Adrenal gland (tissue), 9 donors: ENCODE measurements at regions not wholly inside any gene's neighbourhood (a gene's known extent, or its start where the extent isn't known, plus 50 kb on each side); places are given as distances from the start of the nearest gene placed in this dataset.

Source experiments
- DNase-seq, 7 donors: peaks; one replicate each; pipeline ENCODE4 v3.0.0-alpha.2; 2019 to 2020
- H3K27ac ChIP-seq, 5 donors: fragments of 200-600 bp; sonication (generic) in 4 of 5; 1 replicate in 3 of 5; 2 replicates in 2 of 5; pipeline versions ENCODE4 v1.5.1 to v1.8.0; 2016 to 2020; ENCODE audit warnings: mild to moderate bottlenecking in 1 of 5
- H3K27me3 ChIP-seq: fragments of 200-600 bp; 2 replicates; pipeline ENCODE4 v1.8.0; 2021
- H3K36me3 ChIP-seq, 2 donors: fragments of 200-600 bp; replicated peaks in 1 of 2; 1 replicate in 1 of 2; 2 replicates in 1 of 2; pipeline versions ENCODE4 v1.5.1 to v1.8.0; 2018 to 2022
- H3K4me1 ChIP-seq, 2 donors: fragments of 200-600 bp; replicated peaks in 1 of 2; 1 replicate in 1 of 2; 2 replicates in 1 of 2; pipeline versions ENCODE4 v1.5.1 to v1.8.0; 2018 to 2021
- H3K4me3 ChIP-seq, 4 donors: fragments of 200-600 bp; sonication (generic) in 3 of 4; one replicate each; pipeline ENCODE4 v1.5.1; 2016 to 2018
- H3K9me3 ChIP-seq, 3 donors: fragments of 200-600 bp; sonication (generic) in 1 of 3; replicated peaks in 1 of 3; 1 replicate in 2 of 3; 2 replicates in 1 of 3; pipeline versions ENCODE4 v1.5.1 to v1.8.0; 2016 to 2021
- POLR2A ChIP-seq, 2 donors: fragments of 450-650 bp; IDR thresholded peaks; one replicate each; pipeline ENCODE4 v1.6.1; 2017; ENCODE audit warnings: antibody characterized with exemption in 2 of 2, mild to moderate bottlenecking in 2 of 2, moderate library complexity in 1 of 2
- WGBS, 4 donors: extraction: QIAGEN DNeasy Blood & Tissue Kit in 2 of 4; methylation state at CpG; one replicate each; pipeline versions ENCODE4 v1.1.5 to v1.1.7; 2013 to 2017; 5-methylcytosine and 5-hydroxymethylcytosine counted together
- intact Hi-C, 2 donors: fragments of 100-400 bp; cut with DNase I; formaldehyde crosslinking; loops; one replicate each; pipeline versions ENCODE4 v1.14.1 to v1.15.0; 2022 to 2023
- TF ChIP-seq, protein P1 (sequence below), 6 experiments: fragments of 450-650 bp in 4 of 6; fragments of 200-600 bp in 2 of 6; sonication (generic) in 1 of 6; IDR thresholded peaks; 1 replicate in 5 of 6; 2 replicates in 1 of 6; pipeline versions ENCODE4 v1.5.1 to v1.8.0; 2016 to 2021; ENCODE audit warnings: antibody characterized with exemption in 6 of 6, mild to moderate bottlenecking in 2 of 6, moderate library complexity in 1 of 6
- donor health status: healthy with polysubstance abuse.
- donor health status: Bipolar disorder and iron deficiency.
- donor health status: DM: yes; HTN: yes; CAD: no.
- donor health status: DM: no; HTN: no; CAD: no.
- donor health status: DM: no; HTN: no; CAD: no.

DNA sequence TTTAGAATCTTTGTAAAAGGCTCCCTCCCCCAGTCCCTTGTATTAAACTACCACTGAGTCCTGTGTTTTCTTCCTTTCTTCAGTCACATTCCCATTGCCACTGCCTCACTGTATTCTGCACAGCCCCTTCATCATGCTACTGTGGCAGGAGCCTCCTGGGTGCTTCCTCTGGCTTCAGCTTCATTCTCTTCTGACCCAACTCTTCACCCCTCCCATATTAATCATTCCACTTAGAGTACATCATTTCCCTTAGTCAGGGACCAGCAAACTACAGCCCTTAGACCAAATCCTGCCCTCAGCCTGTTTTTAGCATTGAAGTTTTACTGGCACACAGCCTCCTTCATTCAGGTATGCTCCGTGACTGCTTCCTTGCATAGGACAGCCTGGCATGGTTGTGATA is 127.7 kb upstream of the MTNR1B start:
- no peak for DNase-seq
- 87 to 100% (median 94%) methylated on average over 1 of the region's 1 CpG for WGBS, 4 donors
- Histone ChIP-seq H3K4me1 (no peaks in the 10 kb centered on the region), H3K36me3 (no peaks in the 10 kb centered on the region), H3K27me3 (no peaks in the 10 kb centered on the region), H3K4me3 (no peak overlapping the region), H3K9me3 (no peaks in the 10 kb centered on the region), H3K27ac (no peak overlapping the region)
- TF ChIP-seq, protein P1, sequence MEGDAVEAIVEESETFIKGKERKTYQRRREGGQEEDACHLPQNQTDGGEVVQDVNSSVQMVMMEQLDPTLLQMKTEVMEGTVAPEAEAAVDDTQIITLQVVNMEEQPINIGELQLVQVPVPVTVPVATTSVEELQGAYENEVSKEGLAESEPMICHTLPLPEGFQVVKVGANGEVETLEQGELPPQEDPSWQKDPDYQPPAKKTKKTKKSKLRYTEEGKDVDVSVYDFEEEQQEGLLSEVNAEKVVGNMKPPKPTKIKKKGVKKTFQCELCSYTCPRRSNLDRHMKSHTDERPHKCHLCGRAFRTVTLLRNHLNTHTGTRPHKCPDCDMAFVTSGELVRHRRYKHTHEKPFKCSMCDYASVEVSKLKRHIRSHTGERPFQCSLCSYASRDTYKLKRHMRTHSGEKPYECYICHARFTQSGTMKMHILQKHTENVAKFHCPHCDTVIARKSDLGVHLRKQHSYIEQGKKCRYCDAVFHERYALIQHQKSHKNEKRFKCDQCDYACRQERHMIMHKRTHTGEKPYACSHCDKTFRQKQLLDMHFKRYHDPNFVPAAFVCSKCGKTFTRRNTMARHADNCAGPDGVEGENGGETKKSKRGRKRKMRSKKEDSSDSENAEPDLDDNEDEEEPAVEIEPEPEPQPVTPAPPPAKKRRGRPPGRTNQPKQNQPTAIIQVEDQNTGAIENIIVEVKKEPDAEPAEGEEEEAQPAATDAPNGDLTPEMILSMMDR (IDR thresholded peaks at IDR 0.05) = no peak
- no peak for TF ChIP-seq POLR2A (IDR thresholded peaks at IDR 0.05)
- intact Hi-C loops = no loop called here

DNA sequence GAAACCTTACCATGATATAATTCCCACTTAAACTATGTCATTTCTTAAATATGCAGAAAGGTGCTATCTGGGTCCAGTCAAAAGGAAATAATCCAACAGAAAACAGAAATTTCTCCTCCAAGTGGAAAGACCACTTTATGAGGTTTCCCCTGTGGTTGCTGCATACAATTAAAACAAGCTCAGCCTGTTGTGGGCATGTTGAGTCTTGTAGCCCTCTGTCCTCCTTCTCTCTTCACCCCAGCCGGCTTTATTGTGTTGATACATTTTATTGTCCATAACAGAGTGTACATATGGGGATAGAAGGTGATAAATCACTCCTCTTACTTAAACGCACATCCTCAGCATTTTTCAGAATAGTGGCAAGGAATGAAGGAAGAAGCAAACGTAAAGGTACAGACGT is 126.0 kb upstream of the MTNR1B start:
- H3K36me3 ChIP-seq = no peaks in the 10 kb centered on the region
- H3K27me3 ChIP-seq = no peaks in the 10 kb centered on the region

DNA sequence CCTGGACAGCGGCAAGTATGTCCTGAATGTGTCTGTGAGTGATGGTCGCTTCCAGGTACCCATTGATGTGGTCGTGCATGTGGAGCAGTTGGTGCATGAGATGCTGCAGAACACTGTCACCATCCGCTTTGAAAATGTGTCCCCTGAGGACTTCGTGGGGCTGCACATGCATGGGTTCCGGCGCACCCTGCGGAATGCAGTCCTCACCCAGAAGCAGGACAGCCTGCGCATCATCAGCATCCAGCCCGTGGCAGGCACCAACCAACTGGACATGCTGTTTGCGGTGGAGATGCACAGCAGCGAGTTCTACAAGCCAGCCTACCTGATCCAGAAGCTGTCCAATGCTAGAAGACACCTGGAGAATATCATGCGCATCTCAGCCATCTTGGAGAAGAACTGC is 125.3 kb upstream of the MTNR1B start:
- intact Hi-C loops = no loop called here

More for the DNA sequence above, 126.0 kb upstream of the MTNR1B start:
- H3K4me1 ChIP-seq = no peaks in the 10 kb centered on the region
- TF ChIP-seq, protein P1 (IDR thresholded peaks at IDR 0.05) = no peak
- TF ChIP-seq POLR2A (IDR thresholded peaks at IDR 0.05) = no peak
- no peak for DNase-seq
- H3K9me3 ChIP-seq = no peaks in the 10 kb centered on the region
- no peak overlapping the region for H3K4me3 ChIP-seq
- WGBS, 4 donors = 55 to 78% (median 62%) methylated on average over 4 of the region's 4 CpGs
- intact Hi-C loops = no loop called here
- H3K27ac ChIP-seq = no peak overlapping the region

DNA sequence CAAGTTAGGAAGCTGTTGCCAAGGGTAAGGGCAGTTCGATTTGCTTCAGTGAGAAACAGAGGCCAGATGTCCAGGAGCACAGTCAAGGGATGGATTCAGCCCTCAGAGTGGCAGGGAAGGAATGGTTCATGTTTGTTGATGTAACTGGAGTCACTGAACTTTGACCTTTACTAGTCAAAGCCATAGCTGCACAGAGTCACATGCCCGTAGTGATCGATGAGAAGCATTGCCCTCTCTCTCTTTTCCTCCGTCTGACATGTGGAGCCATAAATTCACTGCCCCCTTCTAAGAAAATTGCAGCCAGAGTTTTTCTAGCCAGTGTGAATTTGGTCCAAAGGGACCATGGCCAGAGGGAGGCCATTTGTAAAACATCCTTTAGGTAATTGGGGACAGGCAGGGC is 124.1 kb upstream of the MTNR1B start:
- H3K27me3 ChIP-seq = no peaks in the 10 kb centered on the region
- no peaks in the 10 kb centered on the region for H3K36me3 ChIP-seq
- intact Hi-C loops = no loop called here
- DNase-seq = no peak
- H3K4me1 ChIP-seq = no peaks in the 10 kb centered on the region
- no peaks in the 10 kb centered on the region for H3K9me3 ChIP-seq
- TF ChIP-seq POLR2A (IDR thresholded peaks at IDR 0.05) = no peak
- TF ChIP-seq, protein P1 (IDR thresholded peaks at IDR 0.05) = no peak
- H3K27ac ChIP-seq = no peak overlapping the region
- H3K4me3 ChIP-seq = no peak overlapping the region
- 53 to 82% (median 65%) methylated on average over 4 of the region's 4 CpGs for WGBS, 4 donors

More for the DNA sequence above, 125.3 kb upstream of the MTNR1B start:
- Histone ChIP-seq H3K4me3 (no peak overlapping the region), H3K27me3 (no peaks in the 10 kb centered on the region), H3K9me3 (no peaks in the 10 kb centered on the region), H3K36me3 (no peaks in the 10 kb centered on the region), H3K27ac (no peak overlapping the region), H3K4me1 (no peaks in the 10 kb centered on the region)
- 92 to 96% (median 93%) methylated on average over 6 to 13 of the region's 13 CpGs for WGBS, 4 donors
- DNase-seq = no peak
- TF ChIP-seq, protein P1 (IDR thresholded peaks at IDR 0.05) = no peak
- TF ChIP-seq POLR2A (IDR thresholded peaks at IDR 0.05) = no peak
